ENCODE measurements at regions not wholly inside any gene's neighbourhood (a gene's known extent, or its start where the extent isn't known, plus 50 kb on each side); places are given as distances from the start of the nearest gene placed in this dataset.

DNA sequence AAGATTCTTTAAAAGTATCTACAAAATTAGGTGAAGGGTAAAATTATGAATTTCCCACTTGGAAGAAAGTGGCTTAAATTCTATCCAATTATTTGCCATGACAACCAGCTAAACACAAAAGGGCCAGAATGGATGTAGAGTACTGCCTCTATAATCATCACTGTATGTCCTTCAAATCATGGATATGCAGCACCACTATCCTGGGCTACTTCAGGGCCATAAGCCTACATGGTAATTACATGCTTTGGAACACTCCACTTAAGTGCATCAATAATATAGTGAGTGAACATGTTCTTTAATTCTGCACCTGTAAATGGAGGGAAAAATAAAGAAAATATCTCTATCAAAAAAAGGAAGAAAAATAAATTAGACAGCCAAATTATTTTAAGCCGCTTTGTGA lies 575.2 kb downstream of the ISL1 start:
- peak; percentile 57 for TF ChIP-seq EP300 (conservative IDR thresholded peaks at IDR 0.05; ENCODE audit: poor library complexity, severe bottlenecking)
- peak; percentile 90 for TF ChIP-seq POLR2AphosphoS5 (IDR thresholded peaks at IDR 0.05)
- no peak for TF ChIP-seq EZH2 (IDR thresholded peaks at IDR 0.05; ENCODE audit: borderline replicate concordance, insufficient read depth, low read length, poor library complexity, severe bottlenecking)
- TF ChIP-seq, protein P1, sequence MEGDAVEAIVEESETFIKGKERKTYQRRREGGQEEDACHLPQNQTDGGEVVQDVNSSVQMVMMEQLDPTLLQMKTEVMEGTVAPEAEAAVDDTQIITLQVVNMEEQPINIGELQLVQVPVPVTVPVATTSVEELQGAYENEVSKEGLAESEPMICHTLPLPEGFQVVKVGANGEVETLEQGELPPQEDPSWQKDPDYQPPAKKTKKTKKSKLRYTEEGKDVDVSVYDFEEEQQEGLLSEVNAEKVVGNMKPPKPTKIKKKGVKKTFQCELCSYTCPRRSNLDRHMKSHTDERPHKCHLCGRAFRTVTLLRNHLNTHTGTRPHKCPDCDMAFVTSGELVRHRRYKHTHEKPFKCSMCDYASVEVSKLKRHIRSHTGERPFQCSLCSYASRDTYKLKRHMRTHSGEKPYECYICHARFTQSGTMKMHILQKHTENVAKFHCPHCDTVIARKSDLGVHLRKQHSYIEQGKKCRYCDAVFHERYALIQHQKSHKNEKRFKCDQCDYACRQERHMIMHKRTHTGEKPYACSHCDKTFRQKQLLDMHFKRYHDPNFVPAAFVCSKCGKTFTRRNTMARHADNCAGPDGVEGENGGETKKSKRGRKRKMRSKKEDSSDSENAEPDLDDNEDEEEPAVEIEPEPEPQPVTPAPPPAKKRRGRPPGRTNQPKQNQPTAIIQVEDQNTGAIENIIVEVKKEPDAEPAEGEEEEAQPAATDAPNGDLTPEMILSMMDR (IDR thresholded peaks at IDR 0.05; ENCODE audit: poor library complexity, severe bottlenecking), result no peak
- TF ChIP-seq MXI1 (conservative IDR thresholded peaks at IDR 0.05; ENCODE audit: poor library complexity, severe bottlenecking), result no peak
- TF ChIP-seq, protein P2, sequence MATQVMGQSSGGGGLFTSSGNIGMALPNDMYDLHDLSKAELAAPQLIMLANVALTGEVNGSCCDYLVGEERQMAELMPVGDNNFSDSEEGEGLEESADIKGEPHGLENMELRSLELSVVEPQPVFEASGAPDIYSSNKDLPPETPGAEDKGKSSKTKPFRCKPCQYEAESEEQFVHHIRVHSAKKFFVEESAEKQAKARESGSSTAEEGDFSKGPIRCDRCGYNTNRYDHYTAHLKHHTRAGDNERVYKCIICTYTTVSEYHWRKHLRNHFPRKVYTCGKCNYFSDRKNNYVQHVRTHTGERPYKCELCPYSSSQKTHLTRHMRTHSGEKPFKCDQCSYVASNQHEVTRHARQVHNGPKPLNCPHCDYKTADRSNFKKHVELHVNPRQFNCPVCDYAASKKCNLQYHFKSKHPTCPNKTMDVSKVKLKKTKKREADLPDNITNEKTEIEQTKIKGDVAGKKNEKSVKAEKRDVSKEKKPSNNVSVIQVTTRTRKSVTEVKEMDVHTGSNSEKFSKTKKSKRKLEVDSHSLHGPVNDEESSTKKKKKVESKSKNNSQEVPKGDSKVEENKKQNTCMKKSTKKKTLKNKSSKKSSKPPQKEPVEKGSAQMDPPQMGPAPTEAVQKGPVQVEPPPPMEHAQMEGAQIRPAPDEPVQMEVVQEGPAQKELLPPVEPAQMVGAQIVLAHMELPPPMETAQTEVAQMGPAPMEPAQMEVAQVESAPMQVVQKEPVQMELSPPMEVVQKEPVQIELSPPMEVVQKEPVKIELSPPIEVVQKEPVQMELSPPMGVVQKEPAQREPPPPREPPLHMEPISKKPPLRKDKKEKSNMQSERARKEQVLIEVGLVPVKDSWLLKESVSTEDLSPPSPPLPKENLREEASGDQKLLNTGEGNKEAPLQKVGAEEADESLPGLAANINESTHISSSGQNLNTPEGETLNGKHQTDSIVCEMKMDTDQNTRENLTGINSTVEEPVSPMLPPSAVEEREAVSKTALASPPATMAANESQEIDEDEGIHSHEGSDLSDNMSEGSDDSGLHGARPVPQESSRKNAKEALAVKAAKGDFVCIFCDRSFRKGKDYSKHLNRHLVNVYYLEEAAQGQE (IDR thresholded peaks at IDR 0.05; ENCODE audit: borderline replicate concordance), result peak; percentile 41
- TF ChIP-seq TAF1 (IDR thresholded peaks at IDR 0.05; ENCODE audit: low read depth), result no peak
- TF ChIP-seq SMC3 (conservative IDR thresholded peaks at IDR 0.05; ENCODE audit: poor library complexity), result no peak
- no peak for TF ChIP-seq RAD21 (conservative IDR thresholded peaks at IDR 0.05)
